HG03097 (cell line): ENCODE measurements at regions not wholly inside any gene's neighbourhood (a gene's known extent, or its start where the extent isn't known, plus 50 kb on each side); places are given as distances from the start of the nearest gene placed in this dataset.

ENCODE experiments used
- ATAC-seq: cut with Tn5 transposase; IDR thresholded peaks from one replicate; pipeline ENCODE4 v1.9.1; 2021; ENCODE audit not compliant: unreplicated experiment, low FRiP score

GRCh38 chr21:39124681-39125251 is 58.5 kb downstream of the PSMG1 start:
- ATAC-seq = no peak

- ATAC-seq = no peak
Observed at GRCh38 chr21:39123375-39123774, 59.9 kb downstream of the PSMG1 start.

GRCh38 chr21:39121600-39122355 is 61.5 kb downstream of the PSMG1 start:
- no peak for ATAC-seq

- ATAC-seq = no peak
Observed at GRCh38 chr21:39120876-39121599, 62.2 kb downstream of the PSMG1 start.

GRCh38 chr21:39119891-39120290 is 63.4 kb downstream of the PSMG1 start:
- ATAC-seq = no peak

- ATAC-seq = no peak
Observed at GRCh38 chr21:39118604-39119215, 64.5 kb downstream of the PSMG1 start.

GRCh38 chr21:39118061-39118460 is 65.2 kb downstream of the PSMG1 start:
- no peak for ATAC-seq

- ATAC-seq = no peak
Observed at GRCh38 chr21:39117440-39117970, 65.7 kb downstream of the PSMG1 start.

GRCh38 chr21:39116761-39117439 is 66.4 kb downstream of the PSMG1 start:
- no peak for ATAC-seq

GRCh38 chr21:39115576-39116235 is 67.5 kb downstream of the PSMG1 start:
- no peak for ATAC-seq

- ATAC-seq = no peak
Observed at GRCh38 chr21:39114871-39115575, 68.2 kb downstream of the PSMG1 start.

GRCh38 chr21:39111931-39112550 is 71.2 kb downstream of the PSMG1 start:
- ATAC-seq = no peak

- no peak for ATAC-seq
Observed at GRCh38 chr21:39110431-39110830, 72.8 kb downstream of the PSMG1 start.

GRCh38 chr21:39109596-39110210 is 73.5 kb downstream of the PSMG1 start:
- no peak for ATAC-seq

GRCh38 chr21:39109163-39109530 is 74.1 kb downstream of the PSMG1 start:
- ATAC-seq = no peak

- no peak for ATAC-seq
Observed at GRCh38 chr21:39108291-39109162, 74.7 kb downstream of the PSMG1 start.

- no peak for ATAC-seq
Observed at GRCh38 chr21:39107739-39108138, 75.5 kb downstream of the PSMG1 start.
